Neural cell (in vitro differentiated cells): ENCODE measurements at regions not wholly inside any gene's neighbourhood (a gene's known extent, or its start where the extent isn't known, plus 50 kb on each side); places are given as distances from the start of the nearest gene placed in this dataset.

ENCODE experiments used
- EZH2 ChIP-seq: fragments of 200-600, 300-800 bp; shearing (Covaris generic), sonication (generic); IDR thresholded peaks from 2 replicates; pipeline ENCODE4 v1.6.1; 2014; ENCODE audit warnings: antibody characterized with exemption, low read length, borderline replicate concordance, mild to moderate bottlenecking; ENCODE audit not compliant: insufficient read depth, poor library complexity, severe bottlenecking
- MXI1 ChIP-seq: fragments of 450-650 bp; conservative IDR thresholded peaks from 2 replicates; pipeline ENCODE4 v1.6.1; 2014; ENCODE audit warnings: antibody characterized with exemption, mild to moderate bottlenecking; ENCODE audit not compliant: poor library complexity, severe bottlenecking
- POLR2AphosphoS5 ChIP-seq: IDR thresholded peaks from 2 replicates; pipeline ENCODE4 v1.6.1; 2012
- RAD21 ChIP-seq: fragments of 450-650 bp; conservative IDR thresholded peaks from 2 replicates; pipeline ENCODE4 v1.6.1; 2014; ENCODE audit warnings: antibody characterized with exemption, mild to moderate bottlenecking, moderate library complexity
- SMC3 ChIP-seq: fragments of 450-650 bp; conservative IDR thresholded peaks from 2 replicates; pipeline ENCODE4 v1.6.1; 2014; ENCODE audit warnings: antibody characterized with exemption, mild to moderate bottlenecking, moderate library complexity; ENCODE audit not compliant: poor library complexity
- TF ChIP-seq, protein P1 (sequence below): fragments of 450-650 bp; IDR thresholded peaks from 2 replicates; pipeline ENCODE4 v1.5.1; 2014; ENCODE audit warnings: antibody characterized with exemption, mild to moderate bottlenecking, moderate library complexity; ENCODE audit not compliant: poor library complexity, severe bottlenecking

DNA sequence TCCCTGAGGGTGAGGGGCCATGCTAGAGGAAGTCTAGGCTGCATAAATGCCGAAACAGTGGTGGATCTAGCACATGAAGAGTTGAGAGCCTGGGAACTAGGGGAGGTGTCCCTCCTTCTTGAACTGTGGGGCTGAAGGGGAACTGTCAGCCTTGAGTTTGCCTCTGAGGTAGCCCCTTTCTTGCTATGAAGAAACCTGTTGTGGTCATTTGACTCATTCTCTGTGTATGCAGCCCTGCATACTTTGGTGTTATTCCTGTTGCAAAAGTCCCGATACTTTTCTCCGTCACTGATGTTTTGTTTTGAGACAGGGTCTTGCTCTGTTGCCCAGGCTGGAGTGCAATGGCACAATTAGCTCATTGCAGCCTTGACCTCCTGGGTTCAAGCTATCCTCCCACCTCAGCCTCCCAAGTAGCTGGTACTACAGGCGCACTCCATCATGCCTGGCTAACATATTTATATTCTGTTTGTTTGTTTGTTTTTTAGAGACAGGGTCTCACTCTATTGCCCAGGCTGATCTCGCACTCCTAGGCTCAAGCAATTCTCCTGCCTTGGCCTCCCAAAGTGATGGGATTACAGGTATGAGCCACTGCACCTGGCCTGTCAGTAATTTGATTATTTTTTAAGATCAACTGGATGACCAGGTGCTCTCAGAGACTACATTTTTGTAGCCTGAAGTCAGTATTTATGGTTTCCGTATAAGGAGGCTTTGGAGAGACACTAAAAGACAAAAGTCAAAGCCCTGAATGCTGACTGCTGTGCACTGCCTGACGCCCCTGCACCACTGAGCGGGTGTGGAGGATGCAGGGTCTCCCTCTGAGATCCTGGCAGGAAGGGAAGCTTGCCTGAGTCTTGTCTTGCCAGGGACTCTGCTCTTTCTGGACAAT is 86.2 kb upstream of the KCNK12 start:
- TF ChIP-seq SMC3 (no peak), RAD21 (no peak), MXI1 (no peak), EZH2 (no peak), POLR2AphosphoS5 (no peak)
- TF ChIP-seq, protein P1, sequence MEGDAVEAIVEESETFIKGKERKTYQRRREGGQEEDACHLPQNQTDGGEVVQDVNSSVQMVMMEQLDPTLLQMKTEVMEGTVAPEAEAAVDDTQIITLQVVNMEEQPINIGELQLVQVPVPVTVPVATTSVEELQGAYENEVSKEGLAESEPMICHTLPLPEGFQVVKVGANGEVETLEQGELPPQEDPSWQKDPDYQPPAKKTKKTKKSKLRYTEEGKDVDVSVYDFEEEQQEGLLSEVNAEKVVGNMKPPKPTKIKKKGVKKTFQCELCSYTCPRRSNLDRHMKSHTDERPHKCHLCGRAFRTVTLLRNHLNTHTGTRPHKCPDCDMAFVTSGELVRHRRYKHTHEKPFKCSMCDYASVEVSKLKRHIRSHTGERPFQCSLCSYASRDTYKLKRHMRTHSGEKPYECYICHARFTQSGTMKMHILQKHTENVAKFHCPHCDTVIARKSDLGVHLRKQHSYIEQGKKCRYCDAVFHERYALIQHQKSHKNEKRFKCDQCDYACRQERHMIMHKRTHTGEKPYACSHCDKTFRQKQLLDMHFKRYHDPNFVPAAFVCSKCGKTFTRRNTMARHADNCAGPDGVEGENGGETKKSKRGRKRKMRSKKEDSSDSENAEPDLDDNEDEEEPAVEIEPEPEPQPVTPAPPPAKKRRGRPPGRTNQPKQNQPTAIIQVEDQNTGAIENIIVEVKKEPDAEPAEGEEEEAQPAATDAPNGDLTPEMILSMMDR: no peak
